Adrenal gland (tissue), 5 donors: ENCODE measurements at regions not wholly inside any gene's neighbourhood (a gene's known extent, or its start where the extent isn't known, plus 50 kb on each side); places are given as distances from the start of the nearest gene placed in this dataset.

Source experiments
- POLR2A ChIP-seq, 2 donors: fragments of 450-650 bp; IDR thresholded peaks; one replicate each; pipeline ENCODE4 v1.6.1; 2017; ENCODE audit warnings: antibody characterized with exemption in 2 of 2, mild to moderate bottlenecking in 2 of 2, moderate library complexity in 1 of 2
- TF ChIP-seq, protein P1 (sequence below), 6 experiments: fragments of 450-650 bp in 4 of 6; fragments of 200-600 bp in 2 of 6; sonication (generic) in 1 of 6; IDR thresholded peaks; 1 replicate in 5 of 6; 2 replicates in 1 of 6; pipeline versions ENCODE4 v1.5.1 to v1.8.0; 2016 to 2021; ENCODE audit warnings: antibody characterized with exemption in 6 of 6, mild to moderate bottlenecking in 2 of 6, moderate library complexity in 1 of 6
- donor health status: DM: no; HTN: no; CAD: no.

DNA sequence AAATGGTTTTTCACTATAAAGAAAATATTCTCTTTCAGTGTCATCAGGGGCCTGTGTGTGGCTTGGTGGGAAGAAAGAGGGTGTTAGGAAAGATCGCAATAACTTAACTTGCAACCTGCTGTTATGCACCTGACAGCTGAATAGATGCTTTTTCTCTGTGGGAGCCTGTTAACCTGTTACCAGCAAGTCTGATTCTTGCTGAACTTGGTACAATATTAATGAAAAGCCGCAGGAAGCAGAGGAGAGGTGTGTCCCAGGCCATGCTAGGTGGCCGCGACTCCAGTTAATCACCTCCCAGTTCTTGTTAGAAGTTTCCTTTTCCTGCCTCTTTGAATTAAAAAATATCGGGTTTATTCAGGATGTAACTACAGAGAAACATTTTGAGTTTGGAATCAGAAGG lies 494.8 kb upstream of the AGA start:
- TF ChIP-seq, protein P1, sequence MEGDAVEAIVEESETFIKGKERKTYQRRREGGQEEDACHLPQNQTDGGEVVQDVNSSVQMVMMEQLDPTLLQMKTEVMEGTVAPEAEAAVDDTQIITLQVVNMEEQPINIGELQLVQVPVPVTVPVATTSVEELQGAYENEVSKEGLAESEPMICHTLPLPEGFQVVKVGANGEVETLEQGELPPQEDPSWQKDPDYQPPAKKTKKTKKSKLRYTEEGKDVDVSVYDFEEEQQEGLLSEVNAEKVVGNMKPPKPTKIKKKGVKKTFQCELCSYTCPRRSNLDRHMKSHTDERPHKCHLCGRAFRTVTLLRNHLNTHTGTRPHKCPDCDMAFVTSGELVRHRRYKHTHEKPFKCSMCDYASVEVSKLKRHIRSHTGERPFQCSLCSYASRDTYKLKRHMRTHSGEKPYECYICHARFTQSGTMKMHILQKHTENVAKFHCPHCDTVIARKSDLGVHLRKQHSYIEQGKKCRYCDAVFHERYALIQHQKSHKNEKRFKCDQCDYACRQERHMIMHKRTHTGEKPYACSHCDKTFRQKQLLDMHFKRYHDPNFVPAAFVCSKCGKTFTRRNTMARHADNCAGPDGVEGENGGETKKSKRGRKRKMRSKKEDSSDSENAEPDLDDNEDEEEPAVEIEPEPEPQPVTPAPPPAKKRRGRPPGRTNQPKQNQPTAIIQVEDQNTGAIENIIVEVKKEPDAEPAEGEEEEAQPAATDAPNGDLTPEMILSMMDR (IDR thresholded peaks at IDR 0.05), result no peak
- TF ChIP-seq POLR2A (IDR thresholded peaks at IDR 0.05), result no peak
